HG03457 (cell line): ENCODE measurements at regions not wholly inside any gene's neighbourhood (a gene's known extent, or its start where the extent isn't known, plus 50 kb on each side); places are given as distances from the start of the nearest gene placed in this dataset.
A peak's percentile ranks its signal among the peaks of the same experiment; 100 is the strongest.
"Not testable (repeated sequence)": the region's sequence is repeated elsewhere in the genome, so short reads cannot be mapped to it uniquely, and the experiment has no call there.

Experiments used
- ATAC-seq: cut with Tn5 transposase; IDR thresholded peaks from one replicate; pipeline ENCODE4 v1.9.1; 2021; ENCODE audit warnings: moderate number of reproducible peaks; ENCODE audit not compliant: unreplicated experiment

DNA sequence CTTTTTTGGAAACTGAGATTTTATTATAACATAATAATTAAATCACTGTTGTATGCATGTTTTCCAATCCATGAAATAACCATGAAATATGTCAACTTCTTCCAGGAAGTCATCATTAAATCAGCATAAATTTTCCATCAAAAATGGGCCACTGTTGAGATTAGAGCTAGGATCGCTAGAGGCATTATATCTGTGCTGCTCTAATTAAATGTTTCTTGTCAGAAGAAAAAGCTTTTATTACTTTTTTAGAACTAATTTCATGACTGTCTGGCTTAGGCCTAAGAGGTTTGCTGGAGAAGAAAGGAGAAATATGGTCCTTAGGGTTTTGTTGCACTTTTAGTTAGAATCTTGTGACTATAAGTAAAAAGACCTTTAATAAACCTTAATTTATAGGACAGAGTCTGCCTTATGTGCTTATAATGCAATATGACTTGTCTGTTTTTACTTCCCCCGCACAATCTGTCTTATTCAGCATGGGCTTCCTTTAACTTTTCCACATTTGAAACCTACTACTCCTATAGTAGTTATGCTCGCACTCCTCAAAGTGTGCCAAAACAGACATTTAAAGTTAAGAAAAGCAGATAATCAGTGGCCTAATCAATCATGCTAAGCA lies 363.4 kb upstream of the GCFC2 start:
- no peak for ATAC-seq

DNA sequence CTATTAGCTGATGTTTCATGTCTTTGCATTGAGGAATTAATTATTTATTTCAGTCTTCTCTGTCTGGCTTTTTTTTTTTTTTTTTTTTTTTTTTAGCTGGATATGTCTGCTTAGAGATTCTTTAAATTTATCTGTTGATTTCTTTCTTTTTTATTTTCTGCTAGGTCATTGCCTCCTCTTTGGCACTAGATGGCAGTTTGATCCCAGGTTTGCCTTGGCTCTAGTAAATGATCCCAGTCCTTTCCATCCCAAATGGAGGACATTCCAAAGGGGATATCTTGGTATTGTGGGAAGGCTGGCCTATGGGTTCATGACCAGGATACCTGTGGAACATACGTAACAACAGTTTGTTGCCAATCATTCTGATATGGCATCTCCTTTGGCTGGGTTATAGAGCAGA lies 339.5 kb upstream of the GCFC2 start:
- no peak for ATAC-seq

DNA sequence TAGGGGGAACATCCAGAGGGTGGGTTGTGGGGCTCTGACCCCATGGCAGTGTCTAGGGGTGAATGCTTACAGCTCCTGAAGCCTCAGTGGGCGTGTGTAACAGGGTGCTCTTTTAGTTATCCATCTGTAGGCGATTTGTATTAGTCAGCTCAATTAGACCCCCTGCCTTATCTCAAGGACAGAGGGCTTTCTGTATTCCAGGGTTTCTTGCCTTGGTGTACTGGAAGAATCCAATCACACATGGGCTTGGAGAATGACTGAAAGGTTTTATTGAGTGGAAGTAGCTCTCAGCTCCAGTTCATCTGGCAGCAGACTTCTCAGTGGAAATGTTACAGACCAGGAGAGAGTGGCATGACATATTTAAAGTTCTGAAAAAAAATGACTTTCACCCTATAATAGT lies 334.0 kb upstream of the GCFC2 start:
- no peak for ATAC-seq

DNA sequence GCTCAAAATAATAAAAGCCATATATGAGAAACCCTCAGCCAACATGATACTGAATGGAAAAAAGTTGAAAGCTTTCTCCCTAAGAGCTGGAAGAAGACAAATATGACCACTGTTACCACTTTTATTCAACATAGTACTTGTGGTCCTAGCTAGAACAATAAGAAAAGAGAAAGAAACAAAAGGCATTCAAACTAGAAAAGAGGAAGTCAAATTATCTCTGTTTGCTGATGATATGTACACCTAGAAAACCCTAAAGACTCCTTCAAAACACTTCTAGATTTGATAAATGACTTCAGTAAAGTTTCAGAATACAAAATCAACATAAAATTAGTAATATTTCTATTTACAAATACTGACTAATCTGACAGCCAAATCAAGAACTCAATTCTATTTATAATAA lies 328.8 kb upstream of the GCFC2 start:
- ATAC-seq: no peak

DNA sequence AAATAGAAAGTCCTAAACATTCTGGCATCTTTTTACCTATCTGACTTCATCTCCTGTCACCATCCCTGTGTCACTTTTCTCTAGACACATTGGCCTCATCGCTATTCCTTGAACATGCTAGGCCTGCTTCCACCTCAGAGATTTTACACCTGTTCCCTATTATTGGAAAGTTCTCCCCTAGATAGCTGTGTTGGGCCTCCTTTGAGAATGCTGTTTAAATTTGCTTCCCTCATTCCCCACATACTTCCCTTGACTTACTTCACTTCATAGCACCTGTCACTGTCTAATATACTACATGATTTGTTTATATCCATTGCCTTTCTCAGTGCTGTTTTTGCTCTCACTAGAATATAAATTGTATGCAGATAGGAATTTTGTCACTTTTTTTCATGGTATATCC lies 317.0 kb upstream of the GCFC2 start:
- ATAC-seq: no peak

DNA sequence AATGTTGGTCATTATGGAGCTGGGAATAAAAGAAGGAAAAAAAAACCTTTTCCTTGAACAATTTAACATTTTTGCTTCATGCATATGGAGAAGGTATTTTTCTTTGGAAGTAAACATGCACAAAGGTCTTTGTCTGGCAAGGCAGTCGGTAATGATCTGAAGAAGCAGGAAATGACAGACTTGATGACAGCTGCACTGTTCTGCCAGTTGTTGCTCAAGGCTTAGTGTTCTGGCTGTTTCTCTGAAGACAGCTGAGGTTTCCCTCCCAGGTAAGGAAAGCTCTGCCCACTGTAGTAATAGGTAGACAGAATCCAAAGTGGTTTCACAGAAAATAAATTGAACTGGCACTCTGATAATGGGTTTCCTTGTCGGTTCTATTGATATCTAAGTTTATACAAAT lies 308.4 kb upstream of the GCFC2 start:
- ATAC-seq: no peak

DNA sequence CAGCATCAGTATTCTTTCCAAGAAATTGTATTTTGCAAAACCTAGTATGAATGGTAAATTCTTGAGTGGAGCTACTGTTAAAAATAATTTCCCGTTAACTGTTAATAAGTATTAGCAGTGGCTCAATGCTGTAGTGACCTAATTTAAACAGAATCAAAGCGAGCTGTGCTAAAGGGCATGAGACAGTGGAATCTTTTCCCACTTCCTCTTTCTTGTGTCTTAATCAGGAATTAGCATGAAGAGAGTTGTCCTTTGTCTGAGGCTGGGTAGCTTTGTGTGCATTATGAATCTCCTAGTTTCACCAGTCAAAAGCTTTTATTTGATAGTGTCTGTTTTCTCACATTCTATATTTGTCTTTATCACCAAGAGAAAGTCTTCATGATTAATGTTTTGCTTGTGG lies 298.8 kb upstream of the GCFC2 start:
- ATAC-seq: no peak

DNA sequence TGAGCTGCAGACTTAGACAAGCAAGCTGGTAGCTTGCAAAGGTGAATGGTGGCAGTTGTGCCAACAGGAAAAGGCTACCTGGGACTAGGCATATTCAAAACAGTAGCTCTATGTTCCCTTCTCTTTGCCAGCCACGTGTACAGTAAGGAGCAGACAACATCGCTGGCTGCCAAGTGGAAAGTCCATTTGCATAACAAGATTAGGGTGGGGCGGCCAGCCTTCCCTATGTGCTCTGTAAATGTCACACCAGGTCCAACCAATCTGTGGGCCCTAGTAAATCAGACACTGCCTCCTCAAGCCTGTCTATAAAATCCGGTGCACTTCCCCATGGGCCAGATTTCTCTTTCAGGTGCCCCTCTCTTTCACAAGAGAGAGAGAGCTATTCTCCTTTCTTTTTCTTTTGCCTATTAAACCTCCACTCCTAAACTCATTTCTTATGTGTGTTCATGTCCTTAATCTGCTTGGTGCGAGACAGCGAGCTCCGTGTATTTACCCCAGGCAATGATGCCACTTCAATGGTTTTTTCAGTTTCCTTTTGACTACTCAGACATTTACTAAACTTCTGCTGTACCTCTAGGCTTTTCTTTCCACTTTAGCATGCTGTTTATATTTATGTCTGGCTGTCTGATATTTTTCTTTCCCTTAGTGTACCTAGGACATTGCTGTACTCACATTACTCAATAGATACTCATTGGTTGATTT lies 297.4 kb upstream of the GCFC2 start:
- peak; percentile 59 for ATAC-seq

DNA sequence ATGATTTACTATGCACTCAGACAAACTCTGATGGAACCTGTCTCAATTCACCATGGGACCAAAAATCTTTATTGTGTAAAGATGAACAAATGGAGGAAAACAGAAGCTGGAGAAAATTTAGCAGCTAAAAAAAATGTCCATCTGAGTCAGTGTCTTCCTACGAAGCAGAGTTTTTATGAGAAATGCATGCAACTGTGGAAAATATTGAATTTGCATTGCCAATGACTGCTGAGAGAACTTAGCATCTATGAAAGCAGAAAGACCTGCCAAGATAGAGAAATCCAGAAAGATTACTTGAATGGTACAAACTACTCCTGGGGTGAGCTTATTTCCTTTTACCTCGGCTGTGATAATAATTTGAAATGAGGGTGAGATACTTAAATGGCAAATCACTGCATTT lies 289.7 kb upstream of the GCFC2 start:
- ATAC-seq: no peak

DNA sequence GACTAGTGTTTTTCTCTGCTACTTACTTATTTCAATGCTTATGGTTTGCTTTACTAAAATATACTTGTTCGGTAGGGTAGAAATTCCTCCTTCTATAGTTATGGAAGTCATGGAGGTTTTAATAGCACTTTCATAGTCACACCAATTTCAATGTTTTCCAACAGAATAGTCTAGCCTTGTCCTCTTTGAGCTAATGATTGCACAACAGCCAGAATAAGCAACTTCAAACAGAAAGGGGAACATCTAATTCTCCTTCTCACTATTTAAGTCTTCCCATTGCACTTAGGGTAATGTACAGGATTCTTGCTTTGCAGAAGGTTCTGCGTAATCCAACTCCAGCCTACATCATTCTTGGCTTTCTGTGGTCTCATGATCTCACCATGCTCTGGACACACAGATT lies 287.7 kb upstream of the GCFC2 start:
- ATAC-seq: no peak

DNA sequence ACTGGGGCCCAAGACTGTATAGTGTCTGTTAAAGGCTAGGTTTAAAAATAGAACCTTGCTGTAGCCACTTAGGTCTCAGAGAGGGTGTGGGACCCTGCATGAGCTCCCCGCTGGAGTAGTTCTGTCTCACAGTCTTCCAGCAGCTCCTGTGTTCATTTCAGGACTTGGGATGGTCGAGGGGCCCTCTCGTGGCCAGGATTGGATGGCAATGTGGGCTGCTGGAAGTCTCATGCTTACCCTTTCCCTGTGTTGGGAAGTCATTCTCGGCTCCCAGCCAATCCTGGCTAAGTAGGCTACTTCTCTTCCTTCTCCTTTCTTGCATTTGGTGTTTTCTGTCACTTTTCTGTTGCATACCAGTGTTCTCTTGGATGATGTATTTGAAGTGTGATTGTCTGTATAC lies 284.0 kb upstream of the GCFC2 start:
- ATAC-seq: no peak

DNA sequence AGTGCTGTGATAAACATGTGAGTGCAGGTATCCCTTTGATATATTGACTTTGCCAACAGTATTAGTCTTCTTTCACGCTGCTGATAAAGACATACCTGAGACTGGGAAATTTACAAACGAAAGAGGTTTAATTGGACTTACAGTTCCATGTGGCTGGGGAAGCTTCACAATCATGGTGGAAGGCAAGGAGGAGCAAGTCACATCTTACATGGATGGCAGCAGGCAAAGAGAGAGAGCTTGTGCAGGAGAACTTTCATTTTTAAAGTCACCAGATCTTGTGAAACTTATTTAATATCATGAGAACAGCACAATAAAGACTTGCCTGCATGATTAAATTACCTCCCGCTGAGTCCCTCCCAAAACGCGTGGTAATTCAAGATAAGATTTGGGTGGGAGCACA lies 277.9 kb upstream of the GCFC2 start:
- ATAC-seq: not testable (repeated sequence)

DNA sequence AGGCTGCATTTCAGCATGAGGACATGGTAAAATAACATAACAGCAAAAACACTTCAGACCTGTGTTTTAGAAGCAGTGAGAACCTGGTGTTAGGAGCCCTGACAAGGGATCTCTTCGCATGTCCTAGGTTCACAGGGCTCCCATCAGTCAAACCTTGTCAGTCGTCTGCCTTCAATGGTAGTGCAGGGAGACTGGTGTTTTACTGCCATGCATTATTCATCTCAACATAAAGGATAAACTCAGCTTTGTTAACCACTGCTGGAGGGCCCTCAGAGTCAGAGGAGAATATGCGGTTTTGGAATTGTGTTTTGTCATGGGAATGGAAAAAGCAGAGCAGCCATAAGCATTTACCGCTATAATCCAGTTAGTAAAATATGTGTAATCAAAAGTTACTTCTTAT lies 275.9 kb upstream of the GCFC2 start:
- no peak for ATAC-seq

DNA sequence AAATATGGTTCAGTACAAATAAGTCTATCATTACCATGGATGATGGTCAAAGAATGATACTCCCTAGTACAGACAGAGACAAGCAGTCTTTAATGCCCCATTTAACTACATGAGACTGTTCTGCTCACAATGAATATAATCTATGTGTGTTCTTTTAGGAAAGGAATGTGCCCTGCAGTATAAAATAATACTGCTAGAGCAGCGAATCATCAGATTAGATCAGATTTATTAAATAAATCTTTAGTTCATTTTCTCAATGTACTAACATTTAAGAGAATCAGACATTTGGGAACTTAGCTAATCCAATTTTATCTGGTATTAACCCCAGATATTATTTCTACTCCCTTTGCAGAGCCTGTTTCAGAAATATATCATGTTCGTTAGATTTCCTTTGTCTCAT lies 272.0 kb upstream of the GCFC2 start:
- ATAC-seq: no peak

DNA sequence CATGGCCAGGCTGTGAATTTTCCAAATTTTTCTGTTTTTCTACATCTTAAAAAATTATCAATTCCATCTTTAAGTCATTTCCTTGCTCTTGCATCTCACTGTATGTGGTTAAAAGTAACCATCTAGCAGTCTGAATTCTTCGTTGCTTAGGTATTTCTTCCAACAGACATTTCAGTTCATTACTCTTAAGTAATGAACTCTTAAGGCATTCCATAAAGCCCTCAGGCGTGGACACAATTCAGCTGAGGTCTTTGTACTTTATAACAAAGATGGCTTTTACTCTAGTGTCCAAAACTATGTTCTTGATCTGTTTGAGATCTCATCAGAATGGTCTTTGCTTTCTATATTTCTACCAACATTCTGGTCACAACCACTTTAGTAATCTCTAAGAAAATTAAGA lies 253.9 kb upstream of the GCFC2 start:
- ATAC-seq: no peak

DNA sequence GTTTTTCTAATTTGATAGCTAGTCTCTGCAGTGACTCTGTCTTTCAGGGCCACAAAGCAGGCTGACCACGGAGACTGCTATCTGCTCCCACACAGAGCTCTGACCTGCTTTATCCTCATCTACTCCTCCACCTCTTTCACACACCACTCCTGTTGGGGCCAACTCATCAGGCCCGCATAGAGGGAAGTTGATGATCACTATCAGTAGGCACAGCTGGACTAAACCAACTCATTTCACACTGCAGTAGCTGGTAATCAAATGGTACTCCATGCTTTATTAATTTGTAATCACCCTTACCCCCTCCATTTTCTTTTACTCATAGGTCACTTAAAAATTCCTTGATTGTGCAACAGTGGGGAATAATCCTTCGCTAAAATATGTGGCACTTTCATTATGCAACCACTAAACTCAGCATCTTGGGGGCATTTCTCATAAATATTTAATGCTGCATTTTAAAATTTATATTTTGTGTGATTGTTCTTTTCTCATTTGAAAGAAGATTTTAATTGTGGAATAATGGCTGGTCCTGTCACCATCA lies 249.8 kb upstream of the GCFC2 start:
- ATAC-seq: no peak

DNA sequence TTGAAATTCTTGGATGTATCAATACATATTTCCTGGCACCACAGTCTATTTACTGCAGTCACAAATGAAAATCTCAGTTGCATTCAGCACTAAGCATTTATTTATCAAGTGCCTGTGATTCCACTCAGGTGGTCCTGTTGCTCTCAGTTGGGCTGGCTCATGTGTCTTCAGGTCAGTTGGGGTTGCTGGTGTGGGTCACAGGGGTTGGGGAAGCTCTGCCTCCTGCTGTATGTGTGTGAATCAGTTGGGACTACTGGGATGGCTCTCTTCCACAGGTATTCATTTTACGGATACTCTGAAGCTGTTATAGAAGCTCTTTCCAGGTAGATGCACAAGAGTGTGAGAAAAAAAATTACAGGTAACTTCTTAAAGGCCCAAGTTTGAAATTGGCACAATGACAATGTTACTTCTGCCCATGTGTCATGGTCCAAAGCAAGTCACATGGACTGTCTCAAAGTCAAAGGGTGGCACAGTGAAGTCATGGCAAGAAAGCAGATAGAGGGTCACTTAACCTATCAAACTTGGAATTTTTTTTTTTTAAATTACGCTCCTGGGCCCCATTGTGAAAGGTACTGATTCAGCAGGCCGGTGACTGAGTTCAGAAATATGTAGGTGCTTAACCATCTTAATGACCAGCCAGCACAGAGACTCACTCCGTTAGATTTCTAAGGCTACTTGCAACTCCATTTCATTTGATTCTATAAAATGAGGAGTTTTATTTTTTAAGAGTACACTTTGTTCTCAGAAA lies 249.2 kb upstream of the GCFC2 start:
- no peak for ATAC-seq

DNA sequence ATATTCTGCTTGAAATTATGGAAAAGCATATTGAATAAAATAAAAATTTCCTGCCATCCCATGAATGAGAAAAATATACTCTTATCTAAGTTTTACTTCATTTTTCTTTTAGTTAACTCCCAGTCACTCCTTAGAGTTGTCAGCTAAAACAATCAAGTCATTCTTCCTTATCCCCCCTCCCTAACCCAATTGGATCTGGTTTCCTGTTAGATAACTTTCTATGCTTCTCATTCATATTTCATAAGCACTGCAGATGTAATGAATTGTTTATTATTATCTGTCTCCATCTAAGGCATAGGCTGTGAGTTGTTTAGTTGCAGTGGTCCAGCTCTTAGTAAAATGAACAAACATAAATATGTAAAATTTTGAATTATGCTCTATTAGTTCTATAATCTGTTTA lies 244.0 kb upstream of the GCFC2 start:
- no peak for ATAC-seq

DNA sequence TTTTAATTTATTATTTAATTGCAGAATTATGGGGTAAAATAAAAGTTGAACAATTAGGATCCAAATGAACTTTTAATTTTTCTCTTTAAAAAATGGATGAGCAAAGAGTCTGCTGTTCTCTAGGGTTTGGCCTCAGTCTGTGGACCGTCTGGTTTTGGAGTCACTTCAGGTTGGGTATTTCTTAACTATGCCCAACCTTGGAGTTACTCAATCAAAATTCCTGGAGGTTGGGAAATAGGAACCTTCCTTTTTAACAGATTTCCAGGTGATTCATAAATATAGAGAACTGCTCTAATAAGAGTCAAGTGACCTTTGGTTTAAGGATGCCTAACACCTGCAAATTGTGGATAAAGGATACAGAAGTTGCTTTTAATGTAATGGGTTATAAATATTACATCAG lies 241.5 kb upstream of the GCFC2 start:
- no peak for ATAC-seq

DNA sequence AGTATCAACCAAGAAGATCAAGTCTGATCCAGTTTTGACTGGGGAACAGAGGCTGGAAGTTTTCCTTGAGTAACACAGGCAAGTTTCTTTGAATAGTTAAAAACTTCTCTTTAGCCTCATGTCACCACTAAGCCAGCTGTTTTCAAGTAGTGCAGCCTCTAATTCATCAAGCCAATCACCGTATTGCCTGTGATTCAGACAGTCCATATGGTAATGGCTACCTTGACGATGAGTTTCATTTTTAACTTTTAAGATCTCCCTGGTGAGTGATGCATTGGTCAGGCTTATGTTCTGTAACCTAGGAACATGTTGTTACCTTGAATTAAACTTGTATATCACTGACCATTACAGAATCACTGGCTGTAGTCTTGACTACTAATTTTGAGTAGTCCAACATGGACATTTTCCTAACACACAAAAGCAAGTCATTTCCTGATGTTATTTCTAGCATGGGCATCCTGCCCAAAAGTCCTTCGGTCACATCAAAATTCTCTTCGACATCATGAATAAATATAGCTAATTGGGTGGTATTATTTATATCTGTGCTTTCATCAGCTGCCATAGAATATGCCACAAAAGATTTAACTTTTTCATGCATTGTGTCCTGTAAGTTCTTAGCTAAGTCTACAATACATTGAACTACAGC lies 238.8 kb upstream of the GCFC2 start:
- no peak for ATAC-seq

DNA sequence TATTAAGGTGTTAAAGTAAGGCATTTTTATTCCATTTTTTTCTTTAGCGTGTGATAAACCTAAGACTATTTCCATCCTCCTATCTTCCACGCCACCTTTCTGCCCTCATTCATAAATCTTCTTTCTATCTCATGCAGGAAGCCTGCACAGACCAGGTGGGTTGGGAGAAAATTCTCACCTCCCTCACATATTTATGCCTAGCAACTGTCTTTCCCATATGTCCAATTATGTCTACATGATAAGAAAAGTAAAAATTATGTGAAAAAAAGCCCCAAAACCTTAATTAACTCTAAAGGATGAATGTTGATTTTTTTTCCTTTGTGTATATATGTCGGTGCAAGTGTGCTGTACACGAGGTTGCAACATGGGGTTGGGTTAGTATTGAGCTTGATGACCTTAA lies 225.6 kb upstream of the GCFC2 start:
- no peak for ATAC-seq

DNA sequence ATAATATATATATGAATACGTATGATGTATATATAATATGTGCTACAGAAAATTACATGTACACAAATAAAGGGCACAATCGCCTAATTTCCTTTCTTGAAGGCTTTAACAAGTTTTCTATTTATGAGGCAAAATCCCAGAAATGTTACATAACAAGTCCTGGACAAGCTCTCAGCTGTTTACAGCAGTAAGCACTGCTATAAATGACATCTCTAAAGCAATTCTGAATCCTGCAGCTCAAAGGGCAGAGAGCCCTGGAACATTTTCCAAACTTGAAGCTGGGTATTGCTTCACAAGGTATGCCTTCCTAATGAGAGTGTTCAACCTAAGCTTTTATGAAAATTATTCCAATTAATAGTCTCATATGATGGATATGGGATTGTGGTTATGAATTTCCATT lies 222.3 kb upstream of the GCFC2 start:
- no peak for ATAC-seq
